ENCODE measurements at regions not wholly inside any gene's neighbourhood (a gene's known extent, or its start where the extent isn't known, plus 50 kb on each side); places are given as distances from the start of the nearest gene placed in this dataset.

DNA sequence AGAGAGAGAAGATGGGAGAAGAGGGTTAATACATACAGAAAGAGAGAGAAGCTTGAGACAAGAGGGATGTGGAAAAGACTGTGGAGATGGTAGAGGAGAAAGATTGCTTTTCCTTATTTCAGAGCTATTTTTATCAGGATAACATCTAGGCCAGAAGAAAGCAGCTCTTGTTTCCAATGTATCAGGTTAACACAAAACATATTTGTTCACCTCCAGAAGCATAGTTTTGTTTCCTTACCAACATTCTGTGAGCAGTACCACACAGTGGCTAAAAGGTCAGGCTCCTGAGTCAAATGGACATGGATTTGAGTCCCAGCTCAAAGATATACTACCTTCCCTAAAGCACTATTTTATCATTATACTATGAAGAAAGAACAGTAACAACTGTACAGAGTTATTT, 185.5 kb downstream of the DUSP10 start:
- no peak overlapping the region for H3K9ac ChIP-seq (replicated peaks; ENCODE audit: extremely low read depth, insufficient read depth, low read length)
- no peaks in the 10 kb centered on the region for H3K36me3 ChIP-seq (ENCODE audit: control insufficient read depth in 2 of 2, extremely low read depth in 1 of 2, insufficient read depth in 2 of 2, low read length in 2 of 2)
- H3K27me3 ChIP-seq (ENCODE audit: control insufficient read depth in 2 of 2, insufficient read depth in 2 of 2, low read length in 2 of 2): no peaks in the 10 kb centered on the region
- intact Hi-C loops (cut with micrococcal nuclease): no loop called here
- no peak overlapping the region for H2AFZ ChIP-seq (ENCODE audit: low read depth, low read length)
- POLR2A ChIA-PET: no interaction called here
- no peaks in the 10 kb centered on the region for H3K9me3 ChIP-seq (replicated peaks; ENCODE audit: control insufficient read depth, insufficient read depth, low read length)
- no peak for DNase-seq (ENCODE audit: low read depth, low spot score)
- FAIRE-seq: no peak
- H3K79me2 ChIP-seq (ENCODE audit: control insufficient read depth, insufficient read depth, low read length): no peaks in the 10 kb centered on the region
- H3K9me1 ChIP-seq (replicated peaks; ENCODE audit: control insufficient read depth, extremely low read depth, insufficient read depth, low read length): no peaks in the 10 kb centered on the region
- no peaks in the 10 kb centered on the region for H3K4me1 ChIP-seq (ENCODE audit: control insufficient read depth, extremely low read depth, insufficient read depth, low read length)
- no peak overlapping the region for H3K4me3 ChIP-seq (replicated peaks in 1 of 3; ENCODE audit: insufficient read depth in 1 of 3, low read depth in 1 of 3, low read length in 3 of 3)
- H3K27ac ChIP-seq (ENCODE audit: insufficient read depth, low read depth, low read length): no peak overlapping the region
- BruUV-seq (replicated peaks): no TSS peak
- TF ChIP-seq POLR2A (IDR thresholded peaks at IDR 0.05; ENCODE audit: low read depth, low read length) (no peak), JUN (IDR thresholded peaks at IDR 0.05; ENCODE audit: borderline replicate concordance, insufficient read depth, insufficient read length, low read depth) (no peak), CTCF (IDR thresholded peaks at IDR 0.05; ENCODE audit: extremely low read depth in 1 of 2, insufficient read depth in 1 of 2, low read depth in 1 of 2, low read length in 2 of 2) (no peak), MAX (IDR thresholded peaks at IDR 0.05; ENCODE audit: insufficient read depth, insufficient read length) (no peak), FOS (IDR thresholded peaks at IDR 0.05; ENCODE audit: borderline replicate concordance, insufficient read depth, low read length) (no peak)
- dilution Hi-C loops (cut with MboI; ENCODE audit: extremely low pct_ligation_motif_present, low sequenced_read_pairs): no loop called here
- no peak overlapping the region for H3K4me2 ChIP-seq (ENCODE audit: insufficient read depth, low read length)
- no peaks in the 10 kb centered on the region for H4K20me1 ChIP-seq (replicated peaks; ENCODE audit: control insufficient read depth, extremely low read depth, insufficient read depth, low read length)
- CTCF ChIA-PET: interaction anchor here (0.9 kb wide), 1 partner anchor 10 kb away, joined by 3 read pairs; no protein-coding TSS in a partner anchor

DNA sequence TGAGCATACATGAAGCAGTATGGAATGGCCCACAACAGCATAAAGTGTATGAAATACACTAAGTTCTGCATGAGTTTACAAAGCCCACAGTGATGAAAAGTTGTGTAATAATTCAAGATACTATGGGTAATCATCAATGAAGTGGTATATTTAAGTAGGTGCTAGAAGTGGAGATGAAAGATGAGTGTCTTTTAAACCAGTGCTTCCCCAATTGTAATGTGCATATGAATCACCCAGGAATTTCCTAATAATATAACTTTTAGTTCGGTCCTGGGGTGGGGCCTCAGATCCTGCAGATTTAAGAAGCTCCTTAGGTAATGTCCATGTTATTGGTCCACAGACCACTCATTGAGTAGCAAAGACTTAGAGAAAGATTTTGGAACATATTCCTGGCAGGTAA, 184.9 kb downstream of the DUSP10 start:
- TF ChIP-seq POLR2A (IDR thresholded peaks at IDR 0.05; ENCODE audit: low read depth, low read length) (no peak), FOS (IDR thresholded peaks at IDR 0.05; ENCODE audit: borderline replicate concordance, insufficient read depth, low read length) (no peak), JUN (IDR thresholded peaks at IDR 0.05; ENCODE audit: borderline replicate concordance, insufficient read depth, insufficient read length, low read depth) (no peak), EZH2 (IDR thresholded peaks at IDR 0.05; ENCODE audit: borderline replicate concordance, low read depth, low read length, severe bottlenecking) (no peak), MYC (IDR thresholded peaks at IDR 0.05; ENCODE audit: low read depth, low read length) (no peak), MAX (IDR thresholded peaks at IDR 0.05; ENCODE audit: insufficient read depth, insufficient read length) (no peak), GATA2 (IDR thresholded peaks at IDR 0.05; ENCODE audit: insufficient read depth, insufficient read length, low read depth, low read length) (no peak), CTCF (IDR thresholded peaks at IDR 0.05; ENCODE audit: extremely low read depth in 1 of 2, insufficient read depth in 1 of 2, low read depth in 1 of 2, low read length in 2 of 2) (no peak), POLR2AphosphoS5 (IDR thresholded peaks at IDR 0.05; ENCODE audit: insufficient read depth, low read depth, low read length) (no peak)
- no peak overlapping the region for H3K9ac ChIP-seq (replicated peaks; ENCODE audit: extremely low read depth, insufficient read depth, low read length)
- no peaks in the 10 kb centered on the region for H3K9me1 ChIP-seq (replicated peaks; ENCODE audit: control insufficient read depth, extremely low read depth, insufficient read depth, low read length)
- H3K79me2 ChIP-seq (ENCODE audit: control insufficient read depth, insufficient read depth, low read length): no peaks in the 10 kb centered on the region
- no peaks in the 10 kb centered on the region for H3K9me3 ChIP-seq (replicated peaks; ENCODE audit: control insufficient read depth, insufficient read depth, low read length)
- no peak overlapping the region for H3K4me2 ChIP-seq (ENCODE audit: insufficient read depth, low read length)
- no peak for DNase-seq (ENCODE audit: low read depth, low spot score)
- intact Hi-C loops (cut with micrococcal nuclease) (no loop called here), dilution Hi-C loops (cut with MboI; ENCODE audit: extremely low pct_ligation_motif_present, low sequenced_read_pairs) (no loop called here)
- H3K36me3 ChIP-seq (ENCODE audit: control insufficient read depth in 2 of 2, extremely low read depth in 1 of 2, insufficient read depth in 2 of 2, low read length in 2 of 2): no peaks in the 10 kb centered on the region
- H2AFZ ChIP-seq (ENCODE audit: low read depth, low read length): no peak overlapping the region
- FAIRE-seq: no peak
- POLR2A ChIA-PET: no interaction called here
- H3K27ac ChIP-seq (ENCODE audit: insufficient read depth, low read depth, low read length): no peak overlapping the region
- no peaks in the 10 kb centered on the region for H3K4me1 ChIP-seq (ENCODE audit: control insufficient read depth, extremely low read depth, insufficient read depth, low read length)
- no peaks in the 10 kb centered on the region for H4K20me1 ChIP-seq (replicated peaks; ENCODE audit: control insufficient read depth, extremely low read depth, insufficient read depth, low read length)
- CTCF ChIA-PET: no interaction called here
- H3K4me3 ChIP-seq (replicated peaks in 1 of 3; ENCODE audit: insufficient read depth in 1 of 3, low read depth in 1 of 3, low read length in 3 of 3): no peak overlapping the region
- H3K27me3 ChIP-seq (ENCODE audit: control insufficient read depth in 2 of 2, insufficient read depth in 2 of 2, low read length in 2 of 2): no peaks in the 10 kb centered on the region
- BruUV-seq (replicated peaks): no TSS peak
